Astrocyte of the spinal cord (primary cell): ENCODE measurements at regions not wholly inside any gene's neighbourhood (a gene's known extent, or its start where the extent isn't known, plus 50 kb on each side); places are given as distances from the start of the nearest gene placed in this dataset.

Experiments
- DNase-seq: peaks from one replicate; pipeline ENCODE4 v3.0.0; 2011; ENCODE audit warnings: low read depth, low spot score
- H3K4me3 ChIP-seq: 2 replicates; pipeline ENCODE4 v1.5.1; 2011; ENCODE audit warnings: low read depth, mild to moderate bottlenecking, low read length, moderate library complexity
- CTCF ChIP-seq: IDR thresholded peaks from 2 replicates; pipeline ENCODE4 v1.5.1; 2012; ENCODE audit warnings: low read depth, mild to moderate bottlenecking, low read length, inconsistent platforms
- in situ Hi-C: cut with HindIII; loops from 2 replicates; pipeline ENCODE4 v1.10.0; 2017; ENCODE audit warnings: low sequenced_read_pairs

DNA sequence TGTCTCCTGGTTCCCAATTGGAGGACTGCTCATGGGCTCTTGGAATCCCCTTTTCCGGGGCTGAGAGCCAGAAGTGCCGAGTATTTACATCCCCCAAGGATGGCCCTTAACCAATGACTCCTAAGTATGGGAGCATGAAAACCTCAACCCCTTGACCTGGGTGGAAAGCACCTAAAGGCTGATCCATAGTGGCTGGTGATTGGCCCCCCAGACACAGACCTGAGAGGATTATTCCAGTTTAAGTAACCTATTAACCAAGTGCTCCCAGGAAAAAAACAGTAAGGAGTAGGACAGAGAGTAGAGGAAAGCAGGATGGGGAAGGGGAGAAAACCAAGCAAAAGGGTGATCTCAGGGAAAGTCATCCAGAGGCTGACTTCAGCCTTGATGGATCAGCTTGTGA is 206.1 kb upstream of the RND3 start:
- TF ChIP-seq CTCF = no peak
- no peak for DNase-seq
- in situ Hi-C loops = no loop called here
- H3K4me3 ChIP-seq = no peak overlapping the region

DNA sequence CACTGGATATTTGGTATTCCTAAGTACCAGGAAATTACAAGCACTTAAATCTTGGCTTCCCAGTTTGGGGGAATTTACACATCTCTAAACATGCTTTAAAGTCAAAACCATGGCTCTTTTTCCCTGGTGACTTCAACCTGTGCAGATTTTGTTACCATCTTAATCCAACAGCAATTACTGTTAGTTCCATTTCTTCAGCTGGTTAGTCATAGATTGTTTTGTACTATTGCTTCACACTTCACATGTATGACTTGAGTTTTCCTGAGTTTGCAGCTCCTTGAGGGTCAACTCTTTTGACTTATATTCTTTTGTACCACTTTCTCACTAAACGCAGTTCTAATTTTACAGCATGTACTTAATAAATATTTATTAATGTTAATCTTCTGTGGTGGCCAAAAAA is 203.4 kb upstream of the RND3 start:
- in situ Hi-C loops = no loop called here
- no peak for DNase-seq
- no peak overlapping the region for H3K4me3 ChIP-seq
- TF ChIP-seq CTCF = no peak

DNA sequence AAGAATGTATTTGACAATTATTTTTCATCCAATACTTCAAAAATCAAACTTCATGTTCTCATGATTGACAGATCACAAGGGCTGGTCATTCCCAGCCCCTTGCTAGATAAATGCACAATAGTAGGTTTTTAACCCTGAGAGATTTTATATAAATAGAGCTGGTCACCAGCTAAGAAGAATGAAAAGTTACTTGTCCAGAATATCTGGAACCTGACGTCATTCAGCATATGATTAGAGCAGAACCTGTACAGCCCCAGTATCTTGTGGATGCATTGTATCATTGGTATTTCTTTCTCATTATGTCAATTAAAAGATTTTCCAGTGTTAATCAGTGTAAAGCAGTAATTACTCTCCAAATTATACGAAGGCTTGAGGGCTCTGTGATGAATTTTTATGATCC is 202.8 kb upstream of the RND3 start:
- DNase-seq = no peak
- no peak overlapping the region for H3K4me3 ChIP-seq
- in situ Hi-C loops = no loop called here
- no peak for TF ChIP-seq CTCF

GRCh38 chr2:150689590-150689989 is 202.1 kb upstream of the RND3 start:
- in situ Hi-C loops = no loop called here
- no peak for TF ChIP-seq CTCF
- no peak for DNase-seq
- H3K4me3 ChIP-seq = no peak overlapping the region

DNA sequence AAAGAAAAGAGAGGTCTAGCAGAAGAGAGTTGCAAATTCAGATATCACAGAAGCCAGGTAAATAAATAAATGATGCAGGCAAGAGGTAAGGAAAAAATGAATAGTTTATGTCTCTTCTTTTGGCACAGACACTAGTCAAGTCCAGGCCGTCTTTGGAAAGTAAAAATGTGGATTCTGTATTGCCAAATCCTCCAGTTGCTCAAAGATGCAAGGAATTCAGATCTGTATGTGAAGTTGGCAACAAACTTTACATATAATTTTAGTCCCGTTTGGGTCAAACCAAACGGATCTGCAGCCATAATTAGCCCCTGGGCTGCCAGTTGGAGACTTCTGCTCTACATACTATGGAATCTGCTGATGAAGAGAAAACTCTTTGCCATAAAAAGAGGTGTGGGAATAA is 200.5 kb upstream of the RND3 start:
- no peak for TF ChIP-seq CTCF
- DNase-seq = no peak
- in situ Hi-C loops = no loop called here
- no peak overlapping the region for H3K4me3 ChIP-seq

GRCh38 chr2:150686391-150686790 is 198.9 kb upstream of the RND3 start:
- DNase-seq = no peak
- no peak for TF ChIP-seq CTCF
- in situ Hi-C loops = no loop called here
- no peak overlapping the region for H3K4me3 ChIP-seq
